ENCODE measurements at regions not wholly inside any gene's neighbourhood (a gene's known extent, or its start where the extent isn't known, plus 50 kb on each side); places are given as distances from the start of the nearest gene placed in this dataset.

DNA sequence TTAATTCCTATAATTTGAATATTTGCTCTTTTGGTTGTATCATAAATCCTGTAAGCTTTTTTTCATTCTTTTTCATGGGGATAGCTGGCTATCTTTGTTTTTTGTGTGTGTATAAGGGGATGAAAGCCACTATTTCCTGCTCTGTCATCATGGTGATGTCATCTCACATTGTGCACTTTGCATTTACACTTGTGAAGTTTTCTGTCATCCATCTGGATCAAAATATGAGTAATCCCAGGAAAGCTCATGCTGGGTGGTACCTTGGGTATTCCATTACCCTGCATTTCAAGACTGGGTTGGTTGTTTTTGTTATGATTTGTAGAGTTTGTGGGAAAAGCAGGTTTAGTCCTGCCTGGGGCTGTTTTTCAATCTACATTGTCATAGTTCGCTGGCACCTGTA lies 77.8 kb upstream of the XIST start:
- TF ChIP-seq GATA3 (IDR thresholded peaks at IDR 0.05; ENCODE audit: low read depth, low read length) (no peak), GATA2 (IDR thresholded peaks at IDR 0.05; ENCODE audit: low read depth, low read length) (no peak)
